HL-60 (cell line): ENCODE measurements at regions not wholly inside any gene's neighbourhood (a gene's known extent, or its start where the extent isn't known, plus 50 kb on each side); places are given as distances from the start of the nearest gene placed in this dataset.

Source experiments
- DNase-seq, 2 experiments: peaks; one replicate each; pipeline ENCODE4 v3.0.0-alpha.2; 2010 to 2020; ENCODE audit warnings: low read depth in 1 of 2, low spot score in 1 of 2
- H3K27ac ChIP-seq: fragments of 250-450 bp; sonication (Bioruptor Pico); replicated peaks from 2 replicates; pipeline ENCODE4 v1.5.1; 2020; ENCODE audit warnings: mild to moderate bottlenecking, moderate library complexity
- H3K27me3 ChIP-seq: fragments of 250-450 bp; sonication (Bioruptor Pico); 2 replicates; pipeline ENCODE4 v1.5.1; 2021; ENCODE audit warnings: mild to moderate bottlenecking, moderate library complexity; ENCODE audit not compliant: insufficient read depth, poor library complexity, severe bottlenecking
- H3K4me3 ChIP-seq: replicated peaks from 2 replicates; pipeline ENCODE4 v1.5.1; 2011; ENCODE audit warnings: mild to moderate bottlenecking, control low read depth, low read length; ENCODE audit not compliant: insufficient read depth
- GABPA ChIP-seq: IDR thresholded peaks from 2 replicates; pipeline ENCODE4 v1.6.1; 2012; ENCODE audit warnings: low read depth
- POLR2AphosphoS5 ChIP-seq: IDR thresholded peaks from 2 replicates; pipeline ENCODE4 v1.6.1; 2012; ENCODE audit warnings: low read depth
- SPI1 ChIP-seq: IDR thresholded peaks from 2 replicates; pipeline ENCODE4 v1.6.1; 2012; ENCODE audit warnings: low read depth, mild to moderate bottlenecking, borderline replicate concordance
- TF ChIP-seq, protein P1 (sequence below): IDR thresholded peaks from one replicate; pipeline ENCODE4 v1.5.1; 2011; ENCODE audit warnings: low read length, control low read depth, inconsistent platforms; ENCODE audit not compliant: insufficient read depth
- TF ChIP-seq, protein P2 (sequence below): IDR thresholded peaks from 2 replicates; pipeline ENCODE4 v1.6.1; 2012; ENCODE audit warnings: low read depth; ENCODE audit not compliant: insufficient replicate concordance

DNA sequence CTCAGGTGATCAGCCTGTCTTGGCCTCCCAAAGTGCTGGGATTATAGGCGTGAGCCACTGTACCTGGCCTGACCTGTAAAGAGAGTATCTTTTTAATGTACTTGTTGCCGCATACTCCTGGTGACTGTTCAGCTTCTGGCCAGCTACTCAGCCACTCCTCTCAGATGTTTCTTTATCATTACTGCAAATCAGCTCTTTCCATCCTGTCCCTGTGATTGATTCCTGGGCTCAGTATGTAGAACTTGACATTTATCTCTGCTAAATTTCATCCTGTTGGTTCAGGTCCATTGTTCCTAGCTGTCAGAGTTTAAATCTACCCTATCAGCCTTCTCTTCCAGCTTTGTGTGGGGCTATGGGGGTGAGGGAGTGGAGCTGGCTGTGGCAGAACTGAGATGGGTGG lies 211.5 kb upstream of the ASIC2 start:
- Histone ChIP-seq H3K27me3 (no peaks in the 10 kb centered on the region), H3K27ac (no peak overlapping the region), H3K4me3 (no peak overlapping the region)
- TF ChIP-seq POLR2AphosphoS5 (no peak), SPI1 (no peak)
- TF ChIP-seq, protein P1, sequence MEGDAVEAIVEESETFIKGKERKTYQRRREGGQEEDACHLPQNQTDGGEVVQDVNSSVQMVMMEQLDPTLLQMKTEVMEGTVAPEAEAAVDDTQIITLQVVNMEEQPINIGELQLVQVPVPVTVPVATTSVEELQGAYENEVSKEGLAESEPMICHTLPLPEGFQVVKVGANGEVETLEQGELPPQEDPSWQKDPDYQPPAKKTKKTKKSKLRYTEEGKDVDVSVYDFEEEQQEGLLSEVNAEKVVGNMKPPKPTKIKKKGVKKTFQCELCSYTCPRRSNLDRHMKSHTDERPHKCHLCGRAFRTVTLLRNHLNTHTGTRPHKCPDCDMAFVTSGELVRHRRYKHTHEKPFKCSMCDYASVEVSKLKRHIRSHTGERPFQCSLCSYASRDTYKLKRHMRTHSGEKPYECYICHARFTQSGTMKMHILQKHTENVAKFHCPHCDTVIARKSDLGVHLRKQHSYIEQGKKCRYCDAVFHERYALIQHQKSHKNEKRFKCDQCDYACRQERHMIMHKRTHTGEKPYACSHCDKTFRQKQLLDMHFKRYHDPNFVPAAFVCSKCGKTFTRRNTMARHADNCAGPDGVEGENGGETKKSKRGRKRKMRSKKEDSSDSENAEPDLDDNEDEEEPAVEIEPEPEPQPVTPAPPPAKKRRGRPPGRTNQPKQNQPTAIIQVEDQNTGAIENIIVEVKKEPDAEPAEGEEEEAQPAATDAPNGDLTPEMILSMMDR, result no peak
- DNase-seq, result no peak

DNA sequence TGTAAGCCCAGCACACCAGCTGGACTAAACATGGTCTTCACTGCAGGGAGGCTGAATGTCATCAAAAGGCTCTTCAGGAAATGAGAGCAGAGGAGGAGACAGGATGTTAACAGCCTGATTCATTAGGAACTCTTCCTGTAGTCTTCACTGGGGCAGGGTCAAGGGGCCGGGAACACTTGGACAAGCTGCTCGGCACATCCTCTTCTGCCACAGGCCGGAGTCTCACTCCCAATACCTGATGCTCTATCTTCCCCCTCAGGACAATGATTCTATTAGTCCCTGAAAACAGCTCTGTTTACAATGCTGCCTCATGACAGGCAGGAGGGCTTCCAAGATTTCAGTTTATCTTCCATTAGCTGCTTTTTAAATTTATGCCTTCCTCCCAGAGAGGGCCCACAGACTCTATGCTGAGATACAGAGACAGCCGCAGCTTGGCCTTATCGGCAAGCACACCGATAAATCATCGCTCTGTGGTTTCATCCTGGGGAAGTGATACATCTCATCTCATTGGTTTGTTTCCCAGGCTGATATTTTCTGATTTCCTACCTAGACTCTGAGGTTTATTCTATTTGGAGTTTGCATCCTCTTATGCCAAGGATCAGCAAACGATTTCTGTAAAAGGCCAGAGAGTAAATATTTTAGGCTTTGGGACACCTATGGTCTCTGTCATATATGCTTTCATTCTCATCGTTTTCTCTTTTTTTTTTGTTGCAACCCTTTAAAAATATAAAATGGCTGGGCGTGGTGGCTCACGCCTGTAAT lies 214.0 kb upstream of the ASIC2 start:
- H3K27ac ChIP-seq, result no peak overlapping the region
- H3K27me3 ChIP-seq, result no peaks in the 10 kb centered on the region
- no peak for DNase-seq
- TF ChIP-seq SPI1 (no peak), POLR2AphosphoS5 (no peak), GABPA (no peak)
- TF ChIP-seq, protein P1, result no peak
- TF ChIP-seq, protein P2, sequence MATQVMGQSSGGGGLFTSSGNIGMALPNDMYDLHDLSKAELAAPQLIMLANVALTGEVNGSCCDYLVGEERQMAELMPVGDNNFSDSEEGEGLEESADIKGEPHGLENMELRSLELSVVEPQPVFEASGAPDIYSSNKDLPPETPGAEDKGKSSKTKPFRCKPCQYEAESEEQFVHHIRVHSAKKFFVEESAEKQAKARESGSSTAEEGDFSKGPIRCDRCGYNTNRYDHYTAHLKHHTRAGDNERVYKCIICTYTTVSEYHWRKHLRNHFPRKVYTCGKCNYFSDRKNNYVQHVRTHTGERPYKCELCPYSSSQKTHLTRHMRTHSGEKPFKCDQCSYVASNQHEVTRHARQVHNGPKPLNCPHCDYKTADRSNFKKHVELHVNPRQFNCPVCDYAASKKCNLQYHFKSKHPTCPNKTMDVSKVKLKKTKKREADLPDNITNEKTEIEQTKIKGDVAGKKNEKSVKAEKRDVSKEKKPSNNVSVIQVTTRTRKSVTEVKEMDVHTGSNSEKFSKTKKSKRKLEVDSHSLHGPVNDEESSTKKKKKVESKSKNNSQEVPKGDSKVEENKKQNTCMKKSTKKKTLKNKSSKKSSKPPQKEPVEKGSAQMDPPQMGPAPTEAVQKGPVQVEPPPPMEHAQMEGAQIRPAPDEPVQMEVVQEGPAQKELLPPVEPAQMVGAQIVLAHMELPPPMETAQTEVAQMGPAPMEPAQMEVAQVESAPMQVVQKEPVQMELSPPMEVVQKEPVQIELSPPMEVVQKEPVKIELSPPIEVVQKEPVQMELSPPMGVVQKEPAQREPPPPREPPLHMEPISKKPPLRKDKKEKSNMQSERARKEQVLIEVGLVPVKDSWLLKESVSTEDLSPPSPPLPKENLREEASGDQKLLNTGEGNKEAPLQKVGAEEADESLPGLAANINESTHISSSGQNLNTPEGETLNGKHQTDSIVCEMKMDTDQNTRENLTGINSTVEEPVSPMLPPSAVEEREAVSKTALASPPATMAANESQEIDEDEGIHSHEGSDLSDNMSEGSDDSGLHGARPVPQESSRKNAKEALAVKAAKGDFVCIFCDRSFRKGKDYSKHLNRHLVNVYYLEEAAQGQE, result no peak
- no peak overlapping the region for H3K4me3 ChIP-seq

DNA sequence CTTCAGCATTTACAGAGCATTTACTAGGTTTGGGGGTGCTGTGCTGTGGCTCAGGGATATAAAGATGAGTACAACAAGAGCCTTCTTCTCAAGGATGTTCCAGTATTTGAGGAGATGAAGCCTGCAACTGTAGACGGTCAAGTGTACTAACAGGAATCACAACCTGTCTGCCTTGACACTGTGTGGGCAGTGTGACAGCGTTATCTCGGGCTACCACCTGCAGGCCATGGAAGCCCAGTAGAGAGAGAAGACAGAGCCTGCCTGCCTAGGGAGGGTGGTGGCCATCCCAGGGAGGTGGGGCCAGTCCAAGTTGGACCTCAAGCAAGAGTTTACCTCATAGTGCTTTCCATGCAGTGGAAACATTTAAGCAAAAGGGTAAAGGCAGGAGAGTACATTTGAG lies 215.1 kb upstream of the ASIC2 start:
- H3K4me3 ChIP-seq, result no peak overlapping the region
- no peak overlapping the region for H3K27ac ChIP-seq
- H3K27me3 ChIP-seq, result no peaks in the 10 kb centered on the region
- no peak for DNase-seq
- no peak for TF ChIP-seq POLR2AphosphoS5

DNA sequence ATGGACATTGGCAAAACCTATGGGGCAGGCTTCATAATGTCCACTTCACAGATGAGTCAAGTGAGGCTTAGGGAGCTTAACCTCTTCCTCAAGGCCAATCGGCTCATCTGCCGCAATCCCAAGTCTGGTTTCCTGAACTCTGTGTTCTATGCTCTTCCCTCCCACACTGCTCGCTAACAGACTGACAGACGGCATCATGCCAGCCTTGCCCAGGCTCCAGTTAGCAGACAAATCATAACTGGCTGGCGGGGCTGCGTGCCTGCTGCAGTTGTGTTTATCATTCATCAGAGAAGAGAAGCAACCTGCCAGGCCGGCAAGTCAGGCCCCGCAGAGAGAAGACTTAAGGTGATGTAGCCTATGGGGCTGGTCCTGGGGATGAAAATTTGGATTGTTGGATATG lies 216.2 kb upstream of the ASIC2 start:
- no peak overlapping the region for H3K4me3 ChIP-seq
- no peak for DNase-seq
- H3K27ac ChIP-seq, result no peak overlapping the region
- TF ChIP-seq POLR2AphosphoS5 (no peak), SPI1 (no peak), GABPA (no peak)
- TF ChIP-seq, protein P1, result no peak
- TF ChIP-seq, protein P2, result no peak
- no peaks in the 10 kb centered on the region for H3K27me3 ChIP-seq
